GM21515 (cell line): ENCODE measurements at regions not wholly inside any gene's neighbourhood (a gene's known extent, or its start where the extent isn't known, plus 50 kb on each side); places are given as distances from the start of the nearest gene placed in this dataset.

Experiments used
- ATAC-seq: cut with Tn5 transposase; IDR thresholded peaks from one replicate; pipeline ENCODE4 v1.9.1; 2021; ENCODE audit not compliant: unreplicated experiment

GRCh38 chr2:22993250-22993649 lies 391.7 kb upstream of the KLHL29 start:
- no peak for ATAC-seq

DNA sequence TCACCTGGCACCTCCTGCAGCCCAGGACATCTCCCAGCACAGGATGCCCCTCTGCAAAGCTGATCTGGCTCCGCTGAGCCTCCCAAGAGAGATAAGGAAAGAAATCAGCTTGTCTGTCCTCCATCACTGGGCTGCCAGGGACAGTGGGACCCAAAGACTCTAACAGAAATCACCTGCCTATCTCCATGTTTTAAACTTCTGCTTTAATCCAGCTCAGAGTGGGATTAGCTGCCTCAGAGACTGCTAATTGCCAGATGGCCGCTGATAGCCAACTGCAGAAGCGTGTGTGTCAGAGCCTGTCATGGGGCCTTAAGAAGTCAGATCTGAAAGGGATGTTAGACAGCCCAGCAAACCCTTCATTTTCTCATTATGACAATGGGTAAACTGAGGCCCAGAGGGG lies 389.4 kb upstream of the KLHL29 start:
- ATAC-seq: no peak

DNA sequence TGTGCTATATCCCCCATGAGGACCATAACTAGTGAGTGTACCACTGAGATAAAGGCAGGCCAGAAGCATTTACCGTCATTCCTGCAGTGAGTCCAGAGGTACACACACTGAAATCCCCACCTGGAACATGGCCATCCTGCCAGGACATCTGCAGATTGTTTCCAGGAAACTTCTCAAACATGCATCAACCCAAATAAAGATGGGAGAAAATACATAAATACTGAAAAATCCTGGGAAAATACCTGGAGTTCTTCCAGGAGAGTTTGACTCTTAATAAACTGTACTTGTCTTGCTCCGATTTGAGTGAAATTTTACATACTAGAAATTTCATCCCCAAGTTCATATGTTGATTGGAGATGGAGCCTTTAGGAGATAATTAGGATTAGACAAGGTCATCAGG lies 388.1 kb upstream of the KLHL29 start:
- ATAC-seq: no peak

- no peak for ATAC-seq
Observed at GRCh38 chr2:22998359-22998758, 386.6 kb upstream of the KLHL29 start.

- ATAC-seq: no peak
Observed at GRCh38 chr2:22999951-23000350, 385.0 kb upstream of the KLHL29 start.

GRCh38 chr2:23002234-23002633 lies 382.7 kb upstream of the KLHL29 start:
- no peak for ATAC-seq

- ATAC-seq: no peak
Observed at GRCh38 chr2:23005469-23005868, 379.5 kb upstream of the KLHL29 start.

GRCh38 chr2:23007631-23008235 lies 377.2 kb upstream of the KLHL29 start:
- ATAC-seq: no peak

DNA sequence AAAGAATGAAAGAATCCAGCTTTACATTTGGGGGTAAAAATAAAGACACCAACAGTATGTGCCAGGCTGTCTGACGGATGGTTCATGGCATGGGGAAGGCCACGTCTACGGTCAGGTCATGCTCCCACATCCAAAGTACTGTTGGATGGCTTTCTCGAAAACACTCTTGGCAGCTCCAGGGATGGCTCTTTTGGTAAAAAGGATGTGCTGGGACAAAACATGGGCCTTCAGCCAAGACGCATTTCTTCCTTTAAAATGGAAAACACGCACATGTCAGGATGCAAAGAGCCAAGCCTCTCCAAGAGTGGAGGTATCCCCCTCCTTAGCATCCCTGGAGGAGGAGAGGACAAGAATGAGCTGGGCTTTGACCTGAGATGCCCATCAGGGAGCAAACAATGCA lies 376.5 kb upstream of the KLHL29 start:
- no peak for ATAC-seq

- ATAC-seq: no peak
Observed at GRCh38 chr2:23008951-23009350, 376.0 kb upstream of the KLHL29 start.

DNA sequence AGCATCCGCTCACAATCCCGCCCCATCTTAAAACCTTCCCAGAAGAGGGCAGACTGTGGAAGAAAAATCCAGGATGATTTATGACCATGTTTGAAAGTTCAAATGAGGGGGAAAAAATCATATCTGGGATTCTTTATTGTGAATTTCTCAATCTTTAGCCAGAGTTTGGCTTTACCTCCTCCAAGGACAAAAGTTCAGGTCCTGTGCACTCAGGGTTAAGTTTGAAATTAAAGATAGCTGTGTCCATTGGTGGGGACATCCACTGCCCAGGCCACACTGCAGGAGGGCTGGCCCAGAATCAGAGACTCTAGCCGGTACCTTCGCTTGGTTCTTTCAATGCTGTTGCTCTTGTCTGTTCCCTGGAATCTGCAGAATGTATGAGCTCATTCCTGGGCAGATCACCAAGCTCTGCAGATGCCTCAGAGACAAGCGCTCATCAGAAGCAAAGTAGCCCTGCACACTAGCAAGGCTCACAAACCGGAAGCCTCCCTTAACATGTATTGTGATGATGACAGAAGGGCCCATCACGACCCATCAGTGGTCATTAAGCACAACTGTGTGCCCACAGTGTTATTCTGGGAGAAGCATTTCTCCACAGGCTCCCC lies 375.3 kb upstream of the KLHL29 start:
- no peak for ATAC-seq

GRCh38 chr2:23012499-23012898 lies 372.5 kb upstream of the KLHL29 start:
- no peak for ATAC-seq

GRCh38 chr2:23015651-23016200 lies 369.3 kb upstream of the KLHL29 start:
- ATAC-seq: no peak

DNA sequence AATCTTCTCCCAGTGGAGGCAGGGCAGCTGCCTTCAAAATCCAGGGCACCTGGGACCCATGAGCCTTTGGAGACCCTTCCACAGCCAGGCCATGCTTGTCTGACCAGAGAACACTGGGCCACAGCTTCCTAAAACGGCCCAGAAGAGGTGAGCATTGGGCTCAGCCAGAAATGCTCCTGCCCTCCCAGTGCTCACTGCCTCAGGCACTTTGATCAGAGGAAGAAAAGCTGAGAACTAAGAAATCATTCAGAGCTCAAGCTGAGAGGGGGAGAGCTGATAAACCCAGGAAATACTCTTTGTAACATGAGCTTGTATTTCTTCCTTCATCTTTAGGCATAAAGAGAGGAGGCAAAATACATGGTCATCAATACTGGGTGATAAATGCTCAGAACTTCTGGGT lies 365.5 kb upstream of the KLHL29 start:
- no peak for ATAC-seq

GRCh38 chr2:23020659-23021058 lies 364.3 kb upstream of the KLHL29 start:
- no peak for ATAC-seq

DNA sequence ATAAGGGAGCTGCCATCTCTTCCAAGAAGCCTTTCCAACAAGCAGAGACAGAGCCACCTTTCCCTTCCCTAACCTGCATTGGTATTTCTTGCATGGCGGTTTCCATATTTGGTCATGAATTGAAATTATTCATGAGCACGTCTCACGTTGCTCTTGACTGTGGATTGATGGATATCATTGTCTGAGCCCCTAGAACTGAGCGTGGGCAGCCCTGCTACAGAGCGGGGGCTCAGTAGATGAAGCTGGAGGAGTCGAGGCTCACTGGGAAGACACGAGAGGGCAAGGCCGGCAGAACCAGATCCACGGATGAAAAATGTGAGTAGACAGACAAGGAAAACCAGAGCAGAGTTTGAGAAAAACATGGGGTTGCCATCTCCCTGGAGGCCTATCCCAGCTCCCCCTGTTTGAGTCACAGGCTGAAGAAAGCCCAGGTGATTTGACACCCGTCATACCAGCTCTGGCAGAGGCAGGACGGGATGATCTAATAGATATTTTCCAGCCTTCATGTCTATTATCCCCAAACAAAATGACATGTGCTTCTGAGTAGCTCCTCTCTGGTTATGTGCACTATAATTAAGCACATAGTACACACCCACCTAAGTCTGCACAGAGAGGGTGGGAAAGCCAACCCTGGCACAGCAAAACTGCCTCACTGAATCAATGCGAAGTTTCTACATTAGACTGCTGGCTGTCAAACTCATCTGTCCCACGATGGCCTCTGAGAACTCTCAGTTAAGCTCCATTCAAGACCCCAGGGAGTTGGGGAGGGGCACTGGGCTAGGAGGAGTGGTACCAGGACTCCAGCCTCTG lies 363.5 kb upstream of the KLHL29 start:
- no peak for ATAC-seq

DNA sequence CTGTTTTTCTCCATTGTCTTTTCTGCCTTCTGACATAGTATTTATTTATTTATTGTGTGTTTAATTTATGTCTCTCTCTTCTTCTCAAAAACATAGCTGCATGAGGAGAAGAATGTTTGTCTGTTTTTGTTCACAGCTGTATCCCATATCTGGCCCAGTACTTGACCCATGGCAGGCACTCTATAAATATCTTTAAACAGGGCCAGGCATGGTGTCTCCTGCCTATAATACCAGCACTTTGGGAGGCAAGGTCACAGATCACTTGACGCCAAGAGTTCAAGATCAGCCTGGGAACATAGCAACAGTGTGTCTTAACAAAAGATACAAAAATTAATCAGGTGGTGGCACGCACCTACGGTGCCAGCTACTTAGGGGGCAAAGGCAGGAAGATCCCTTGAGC lies 361.3 kb upstream of the KLHL29 start:
- no peak for ATAC-seq

DNA sequence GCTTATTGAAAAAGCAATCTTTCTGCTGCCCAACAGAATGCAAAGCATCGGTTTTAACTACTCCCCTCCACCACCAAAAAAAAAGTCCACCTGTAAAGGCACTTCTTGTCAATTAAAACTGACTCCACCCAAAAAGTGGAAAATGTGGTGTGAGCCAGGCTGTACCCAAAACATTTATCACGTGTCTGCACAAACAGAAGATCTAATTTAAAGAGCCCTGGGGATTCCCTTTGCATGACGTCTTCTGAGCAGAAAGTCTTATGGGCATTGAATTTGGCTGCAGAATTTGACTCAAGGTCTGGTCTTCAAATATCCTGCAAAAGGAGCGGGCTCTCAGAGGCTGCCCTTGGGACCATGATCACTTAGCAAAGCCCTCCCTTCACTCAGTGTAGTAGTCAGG lies 358.3 kb upstream of the KLHL29 start:
- no peak for ATAC-seq

- no peak for ATAC-seq
Observed at GRCh38 chr2:23027396-23027795, 357.6 kb upstream of the KLHL29 start.

DNA sequence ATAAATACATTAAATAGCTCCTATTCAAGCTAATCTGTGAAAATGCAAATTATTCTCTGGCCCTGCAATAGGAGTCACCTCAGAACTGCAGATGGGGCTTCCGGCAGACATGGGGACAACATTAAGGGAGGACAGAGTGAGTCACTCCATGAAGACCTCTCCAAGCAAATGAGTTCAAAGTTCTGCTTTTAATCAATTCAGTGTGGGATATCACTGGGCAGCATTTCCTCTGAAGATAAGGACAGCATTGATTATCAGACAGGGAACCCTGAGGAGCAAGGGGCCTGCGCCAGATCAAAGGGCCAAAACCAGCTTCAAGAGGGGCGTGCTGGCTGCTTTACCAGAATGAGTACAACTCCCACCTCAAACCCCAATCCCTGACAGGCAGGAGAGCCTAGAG lies 356.9 kb upstream of the KLHL29 start:
- ATAC-seq: no peak

- ATAC-seq: no peak
Observed at GRCh38 chr2:23029111-23029510, 355.9 kb upstream of the KLHL29 start.

DNA sequence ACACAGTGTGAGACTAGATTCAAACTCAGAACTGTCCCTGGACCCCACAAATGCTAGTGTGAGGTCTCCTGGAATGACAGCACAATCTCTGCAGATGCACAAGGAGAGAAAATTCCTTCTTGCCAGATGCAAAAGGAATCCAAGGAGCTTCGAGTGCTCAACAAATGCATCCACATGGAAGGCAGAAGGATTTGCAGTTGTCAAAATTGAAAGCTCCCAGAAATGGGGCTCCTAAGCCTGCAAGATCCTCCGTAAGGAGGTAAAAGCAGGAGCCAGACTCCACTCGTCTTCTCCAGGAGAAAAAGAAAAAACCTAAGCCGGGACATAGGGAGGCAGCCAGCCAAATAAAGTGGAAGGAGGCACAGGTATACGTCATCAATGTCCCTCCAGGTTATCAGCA lies 355.0 kb upstream of the KLHL29 start:
- ATAC-seq: no peak
